ENCODE measurements at regions not wholly inside any gene's neighbourhood (a gene's known extent, or its start where the extent isn't known, plus 50 kb on each side); places are given as distances from the start of the nearest gene placed in this dataset.

- H3K27ac ChIP-seq: no peak overlapping the region
- 57% methylated on average over 12 of the region's 12 CpGs for WGBS (ENCODE audit: low lambda C conversion rate, missing lambda C conversion rate)
- no peak for DNase-seq (ENCODE audit: low spot score)
These were observed 131.9 kb upstream of the ZFHX3 start for GRCh38 chr16:73179705-73180331.

GRCh38 chr16:73177729-73178295 is 129.9 kb upstream of the ZFHX3 start:
- peak overlapping the region; percentile 42 for H3K27ac ChIP-seq
- TF ChIP-seq CTCF (IDR thresholded peaks at IDR 0.05; ENCODE audit: poor library complexity) (no peak), EZH2phosphoT487 (IDR thresholded peaks at IDR 0.05; ENCODE audit: low read depth, severe bottlenecking, unreplicated experiment) (no peak), EZH2 (IDR thresholded peaks at IDR 0.05; ENCODE audit: borderline replicate concordance) (no peak)
- no peak overlapping the region for H2AFZ ChIP-seq
- 77% methylated on average over 8 of the region's 8 CpGs for WGBS (ENCODE audit: low lambda C conversion rate, missing lambda C conversion rate)
- no peak overlapping the region for H3K4me2 ChIP-seq
- H3K4me3 ChIP-seq: no peak overlapping the region
- peaks cover 14% of the 10 kb centered on the region for H3K4me1 ChIP-seq (ENCODE audit: insufficient read depth)
- H3K36me3 ChIP-seq (replicated peaks; ENCODE audit: insufficient read depth, low read depth): no peaks in the 10 kb centered on the region
- H3K9me3 ChIP-seq (ENCODE audit: low read depth): no peaks in the 10 kb centered on the region
- H3K79me2 ChIP-seq: no peaks in the 10 kb centered on the region
- no peaks in the 10 kb centered on the region for H3K27me3 ChIP-seq
- H4K20me1 ChIP-seq (ENCODE audit: insufficient read depth, poor library complexity, severe bottlenecking): no peaks in the 10 kb centered on the region
- H3K9me2 ChIP-seq (replicated peaks; ENCODE audit: insufficient read depth): no peaks in the 10 kb centered on the region
- DNase-seq (ENCODE audit: low spot score): no peak

More at GRCh38 chr16:73179705-73180331, 131.9 kb upstream of the ZFHX3 start:
- Histone ChIP-seq H3K4me2 (no peak overlapping the region), H3K36me3 (replicated peaks; ENCODE audit: insufficient read depth, low read depth) (no peaks in the 10 kb centered on the region), H4K20me1 (ENCODE audit: insufficient read depth, poor library complexity, severe bottlenecking) (no peaks in the 10 kb centered on the region), H3K79me2 (no peaks in the 10 kb centered on the region), H3K27me3 (no peaks in the 10 kb centered on the region), H3K9me2 (replicated peaks; ENCODE audit: insufficient read depth) (no peaks in the 10 kb centered on the region), H3K9me3 (ENCODE audit: low read depth) (no peaks in the 10 kb centered on the region), H3K4me3 (no peak overlapping the region), H2AFZ (no peak overlapping the region), H3K4me1 (ENCODE audit: insufficient read depth) (peaks cover 2% of the 10 kb centered on the region)
- TF ChIP-seq CTCF (IDR thresholded peaks at IDR 0.05; ENCODE audit: poor library complexity) (no peak), EZH2 (IDR thresholded peaks at IDR 0.05; ENCODE audit: borderline replicate concordance) (no peak), EZH2phosphoT487 (IDR thresholded peaks at IDR 0.05; ENCODE audit: low read depth, severe bottlenecking, unreplicated experiment) (no peak)

GRCh38 chr16:73176577-73177013 is 128.7 kb upstream of the ZFHX3 start:
- Histone ChIP-seq H4K20me1 (ENCODE audit: insufficient read depth, poor library complexity, severe bottlenecking) (no peaks in the 10 kb centered on the region), H3K9me3 (ENCODE audit: low read depth) (no peaks in the 10 kb centered on the region), H3K79me2 (no peaks in the 10 kb centered on the region), H3K4me1 (ENCODE audit: insufficient read depth) (peaks cover 22% of the 10 kb centered on the region), H3K27ac (no peak overlapping the region), H3K4me3 (no peak overlapping the region), H2AFZ (no peak overlapping the region), H3K9me2 (replicated peaks; ENCODE audit: insufficient read depth) (no peaks in the 10 kb centered on the region), H3K27me3 (no peaks in the 10 kb centered on the region), H3K36me3 (replicated peaks; ENCODE audit: insufficient read depth, low read depth) (no peaks in the 10 kb centered on the region), H3K4me2 (no peak overlapping the region)
- TF ChIP-seq CTCF (IDR thresholded peaks at IDR 0.05; ENCODE audit: poor library complexity) (peak; percentile 39), EZH2phosphoT487 (IDR thresholded peaks at IDR 0.05; ENCODE audit: low read depth, severe bottlenecking, unreplicated experiment) (no peak), EZH2 (IDR thresholded peaks at IDR 0.05; ENCODE audit: borderline replicate concordance) (no peak)
- 58% methylated on average over 2 of the region's 2 CpGs for WGBS (ENCODE audit: low lambda C conversion rate, missing lambda C conversion rate)
- DNase-seq (ENCODE audit: low spot score): peak; percentile 27
